Neural cell (in vitro differentiated cells): ENCODE measurements at regions not wholly inside any gene's neighbourhood (a gene's known extent, or its start where the extent isn't known, plus 50 kb on each side); places are given as distances from the start of the nearest gene placed in this dataset.

Experiments used
- H2AFZ ChIP-seq: fragments of 200-600, 300-800 bp; sonication (generic), shearing (Covaris generic); 2 replicates; pipeline ENCODE4 v1.6.0; 2014; ENCODE audit warnings: low read depth, mild to moderate bottlenecking, antibody characterized with exemption, low read length, moderate library complexity
- H3F3A ChIP-seq: fragments of 200-600 bp; shearing (Covaris generic); 2 replicates; pipeline ENCODE4 v1.6.1; 2016; ENCODE audit warnings: mild to moderate bottlenecking, moderate library complexity, mixed read lengths, antibody characterized with exemption, low read length; ENCODE audit not compliant: insufficient read depth, poor library complexity, severe bottlenecking
- H3K27ac ChIP-seq: fragments of 200-600, 300-800 bp; sonication (generic), shearing (Covaris generic); 2 replicates; pipeline ENCODE4 v1.5.1; 2014; ENCODE audit warnings: mild to moderate bottlenecking, low read length, moderate library complexity
- H3K27me3 ChIP-seq: fragments of 300-800, 200-600 bp; sonication (generic), shearing (Covaris generic); 2 replicates; pipeline ENCODE4 v1.6.0; 2014; ENCODE audit warnings: mild to moderate bottlenecking, low read depth, low read length, moderate library complexity; ENCODE audit not compliant: insufficient read depth
- H3K36me3 ChIP-seq: fragments of 300-800, 200-600 bp; sonication (generic), shearing (Covaris generic); 2 replicates; pipeline ENCODE4 v1.5.1; 2014; ENCODE audit warnings: mild to moderate bottlenecking, antibody characterized with exemption, low read length, moderate library complexity; ENCODE audit not compliant: insufficient read depth
- H3K4me2 ChIP-seq: fragments of 300-800, 200-600 bp; sonication (generic), shearing (Covaris generic); 2 replicates; pipeline ENCODE4 v1.6.0; 2014; ENCODE audit warnings: mild to moderate bottlenecking, low read length
- H3K4me3 ChIP-seq: fragments of 300-800, 200-600 bp; sonication (generic), shearing (Covaris generic); 2 replicates; pipeline ENCODE4 v1.5.1; 2014; ENCODE audit warnings: mild to moderate bottlenecking, low read length, moderate library complexity
- H3K79me2 ChIP-seq: fragments of 200-600 bp; shearing (Covaris generic); replicated peaks from 2 replicates; pipeline ENCODE4 v1.6.0; 2014; ENCODE audit warnings: mild to moderate bottlenecking, low read length, moderate library complexity; ENCODE audit not compliant: insufficient read depth
- H3K9ac ChIP-seq: fragments of 300-800, 200-600 bp; sonication (generic), shearing (Covaris generic); 2 replicates; pipeline ENCODE4 v1.6.1; 2016; ENCODE audit warnings: mild to moderate bottlenecking, low read length, mixed read lengths
- H3K9me2 ChIP-seq: fragments of 200-600 bp; shearing (Covaris generic); 2 replicates; pipeline ENCODE4 v1.6.1; 2016; ENCODE audit warnings: mild to moderate bottlenecking, low read length, mixed read lengths; ENCODE audit not compliant: insufficient read depth
- H3K9me3 ChIP-seq: fragments of 200-600, 300-800 bp; sonication (generic), shearing (Covaris generic); 2 replicates; pipeline ENCODE4 v1.6.1; 2016; ENCODE audit warnings: mild to moderate bottlenecking, mixed run types, low read length, moderate library complexity, mixed read lengths
- H4K20me1 ChIP-seq: fragments of 200-600 bp; shearing (Covaris generic); 2 replicates; pipeline ENCODE4 v1.6.1; 2016; ENCODE audit warnings: mild to moderate bottlenecking, mixed run types; ENCODE audit not compliant: insufficient read depth
- EP300 ChIP-seq: fragments of 450-650 bp; conservative IDR thresholded peaks from 2 replicates; pipeline ENCODE4 v1.6.1; 2014; ENCODE audit warnings: antibody characterized with exemption, mild to moderate bottlenecking, moderate library complexity; ENCODE audit not compliant: poor library complexity, severe bottlenecking
- EZH2 ChIP-seq: fragments of 200-600, 300-800 bp; shearing (Covaris generic), sonication (generic); IDR thresholded peaks from 2 replicates; pipeline ENCODE4 v1.6.1; 2014; ENCODE audit warnings: antibody characterized with exemption, low read length, borderline replicate concordance, mild to moderate bottlenecking; ENCODE audit not compliant: insufficient read depth, poor library complexity, severe bottlenecking
- MXI1 ChIP-seq: fragments of 450-650 bp; conservative IDR thresholded peaks from 2 replicates; pipeline ENCODE4 v1.6.1; 2014; ENCODE audit warnings: antibody characterized with exemption, mild to moderate bottlenecking; ENCODE audit not compliant: poor library complexity, severe bottlenecking
- POLR2AphosphoS5 ChIP-seq: IDR thresholded peaks from 2 replicates; pipeline ENCODE4 v1.6.1; 2012
- RAD21 ChIP-seq: fragments of 450-650 bp; conservative IDR thresholded peaks from 2 replicates; pipeline ENCODE4 v1.6.1; 2014; ENCODE audit warnings: antibody characterized with exemption, mild to moderate bottlenecking, moderate library complexity
- REST ChIP-seq: IDR thresholded peaks from 2 replicates; pipeline ENCODE4 v1.6.1; 2012; ENCODE audit warnings: borderline replicate concordance
- SMC3 ChIP-seq: fragments of 450-650 bp; conservative IDR thresholded peaks from 2 replicates; pipeline ENCODE4 v1.6.1; 2014; ENCODE audit warnings: antibody characterized with exemption, mild to moderate bottlenecking, moderate library complexity; ENCODE audit not compliant: poor library complexity
- TAF1 ChIP-seq: IDR thresholded peaks from 2 replicates; pipeline ENCODE4 v1.6.1; 2012; ENCODE audit warnings: low read depth
- TF ChIP-seq, protein P1 (sequence below): fragments of 450-650 bp; IDR thresholded peaks from 2 replicates; pipeline ENCODE4 v1.5.1; 2014; ENCODE audit warnings: antibody characterized with exemption, mild to moderate bottlenecking, moderate library complexity; ENCODE audit not compliant: poor library complexity, severe bottlenecking

DNA sequence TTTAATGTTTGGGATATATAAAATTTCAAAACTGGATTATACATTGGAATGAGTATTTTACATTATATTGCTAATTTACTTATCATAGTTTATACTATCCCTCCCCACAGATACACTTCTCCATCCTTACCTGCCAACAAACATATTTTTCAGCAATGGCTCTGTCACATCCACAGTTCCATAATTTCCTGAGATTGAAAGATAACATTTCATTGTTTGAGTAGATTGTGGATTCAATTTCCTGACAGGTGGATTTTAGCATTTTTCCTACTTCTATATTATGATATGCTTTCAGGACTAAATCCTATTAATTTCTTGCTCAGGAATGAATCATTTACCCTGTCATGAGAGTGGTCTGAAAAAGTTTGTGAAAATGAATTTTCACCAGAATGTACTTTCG lies 115.3 kb upstream of the KLHL4 start:
- Histone ChIP-seq H3K4me2 (no peak overlapping the region), H3K36me3 (no peaks in the 10 kb centered on the region), H3K9me3 (no peaks in the 10 kb centered on the region), H2AFZ (no peak overlapping the region), H3K27me3 (no peaks in the 10 kb centered on the region), H3K79me2 (no peaks in the 10 kb centered on the region), H3K4me3 (no peak overlapping the region), H4K20me1 (no peaks in the 10 kb centered on the region), H3K27ac (no peak overlapping the region), H3F3A (no peaks in the 10 kb centered on the region), H3K9me2 (no peaks in the 10 kb centered on the region), H3K9ac (no peak overlapping the region)
- no peak for TF ChIP-seq RAD21
- no peak for TF ChIP-seq POLR2AphosphoS5
- TF ChIP-seq SMC3, result no peak
- no peak for TF ChIP-seq TAF1
- TF ChIP-seq REST, result no peak
- TF ChIP-seq, protein P1, sequence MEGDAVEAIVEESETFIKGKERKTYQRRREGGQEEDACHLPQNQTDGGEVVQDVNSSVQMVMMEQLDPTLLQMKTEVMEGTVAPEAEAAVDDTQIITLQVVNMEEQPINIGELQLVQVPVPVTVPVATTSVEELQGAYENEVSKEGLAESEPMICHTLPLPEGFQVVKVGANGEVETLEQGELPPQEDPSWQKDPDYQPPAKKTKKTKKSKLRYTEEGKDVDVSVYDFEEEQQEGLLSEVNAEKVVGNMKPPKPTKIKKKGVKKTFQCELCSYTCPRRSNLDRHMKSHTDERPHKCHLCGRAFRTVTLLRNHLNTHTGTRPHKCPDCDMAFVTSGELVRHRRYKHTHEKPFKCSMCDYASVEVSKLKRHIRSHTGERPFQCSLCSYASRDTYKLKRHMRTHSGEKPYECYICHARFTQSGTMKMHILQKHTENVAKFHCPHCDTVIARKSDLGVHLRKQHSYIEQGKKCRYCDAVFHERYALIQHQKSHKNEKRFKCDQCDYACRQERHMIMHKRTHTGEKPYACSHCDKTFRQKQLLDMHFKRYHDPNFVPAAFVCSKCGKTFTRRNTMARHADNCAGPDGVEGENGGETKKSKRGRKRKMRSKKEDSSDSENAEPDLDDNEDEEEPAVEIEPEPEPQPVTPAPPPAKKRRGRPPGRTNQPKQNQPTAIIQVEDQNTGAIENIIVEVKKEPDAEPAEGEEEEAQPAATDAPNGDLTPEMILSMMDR, result no peak
- TF ChIP-seq EZH2, result no peak
- no peak for TF ChIP-seq MXI1

GRCh38 chrX:87403551-87403950 lies 114.1 kb upstream of the KLHL4 start:
- Histone ChIP-seq H4K20me1 (no peaks in the 10 kb centered on the region), H3K9me3 (no peaks in the 10 kb centered on the region), H3K27ac (no peak overlapping the region), H3K27me3 (no peaks in the 10 kb centered on the region), H3K9me2 (no peaks in the 10 kb centered on the region), H3F3A (no peaks in the 10 kb centered on the region), H3K4me2 (no peak overlapping the region), H3K79me2 (no peaks in the 10 kb centered on the region), H3K9ac (no peak overlapping the region), H2AFZ (no peak overlapping the region), H3K4me3 (no peak overlapping the region), H3K36me3 (no peaks in the 10 kb centered on the region)
- TF ChIP-seq EZH2 (no peak), REST (no peak), SMC3 (no peak), MXI1 (no peak), EP300 (no peak), POLR2AphosphoS5 (no peak), TAF1 (no peak), RAD21 (no peak)
- TF ChIP-seq, protein P1, result no peak
